22Rv1 (cell line): ENCODE measurements at regions not wholly inside any gene's neighbourhood (a gene's known extent, or its start where the extent isn't known, plus 50 kb on each side); places are given as distances from the start of the nearest gene placed in this dataset.

ENCODE experiments used
- H3K27ac ChIP-seq: fragments of 450-650 bp; 2 replicates; pipeline ENCODE4 v1.5.1; 2017
- CTCF ChIP-seq: fragments of 450-650 bp; IDR thresholded peaks from 2 replicates; pipeline ENCODE4 v1.5.1; 2017; ENCODE audit warnings: mild to moderate bottlenecking
- ZFX ChIP-seq: fragments of 450-650 bp; IDR thresholded peaks from 2 replicates; pipeline ENCODE4 v1.6.1; 2017; ENCODE audit warnings: antibody characterized with exemption, borderline replicate concordance

- H3K27ac ChIP-seq = no peak overlapping the region
- no peak for TF ChIP-seq ZFX
- no peak for TF ChIP-seq CTCF
Measured at GRCh38 chr22:27205492-27206373, 548.3 kb downstream of the MIAT start.

- H3K27ac ChIP-seq = no peak overlapping the region
- TF ChIP-seq CTCF (no peak), ZFX (no peak)
Measured at GRCh38 chr22:27206374-27207133, 549.2 kb downstream of the MIAT start.

- no peak for TF ChIP-seq ZFX
- H3K27ac ChIP-seq = no peak overlapping the region
Measured at GRCh38 chr22:27207266-27207665, 549.9 kb downstream of the MIAT start.

GRCh38 chr22:27207907-27208306 is 550.5 kb downstream of the MIAT start:
- TF ChIP-seq ZFX (no peak), CTCF (no peak)
- H3K27ac ChIP-seq = no peak overlapping the region

GRCh38 chr22:27210111-27210730 is 552.8 kb downstream of the MIAT start:
- TF ChIP-seq ZFX (no peak), CTCF (no peak)
- H3K27ac ChIP-seq = no peak overlapping the region

- no peak overlapping the region for H3K27ac ChIP-seq
- TF ChIP-seq ZFX (no peak), CTCF (no peak)
Measured at GRCh38 chr22:27212102-27212501, 554.7 kb downstream of the MIAT start.

GRCh38 chr22:27212617-27213177 is 555.3 kb downstream of the MIAT start:
- TF ChIP-seq ZFX = no peak
- no peak for TF ChIP-seq CTCF
- no peak overlapping the region for H3K27ac ChIP-seq
